GM18520 (cell line): ENCODE measurements at regions not wholly inside any gene's neighbourhood (a gene's known extent, or its start where the extent isn't known, plus 50 kb on each side); places are given as distances from the start of the nearest gene placed in this dataset.

Source experiments
- ATAC-seq: cut with Tn5 transposase; IDR thresholded peaks from one replicate; pipeline ENCODE4 v1.9.1; 2021; ENCODE audit not compliant: unreplicated experiment

DNA sequence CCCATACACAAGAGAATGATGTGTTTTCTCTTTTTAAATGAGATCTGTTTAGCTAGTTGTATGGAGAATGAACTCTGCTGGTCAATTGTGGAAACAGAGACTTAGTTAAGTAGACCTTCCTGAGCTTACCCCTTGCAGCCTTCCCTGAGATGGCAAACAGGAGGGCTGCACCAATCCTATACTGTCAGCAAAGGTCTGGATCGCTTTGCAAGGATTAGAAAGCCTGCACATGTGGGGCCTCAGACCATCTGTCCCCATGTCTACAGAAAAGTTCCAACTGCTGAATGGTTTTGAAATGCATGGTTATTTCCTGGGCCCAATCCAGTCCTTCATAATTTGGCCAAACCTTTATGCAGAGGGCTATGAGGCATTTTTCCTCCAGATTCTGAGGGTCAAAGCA is 183.9 kb upstream of the SLC10A2 start:
- ATAC-seq = no peak

GRCh38 chr13:103246581-103247200 is 180.5 kb upstream of the SLC10A2 start:
- ATAC-seq = no peak

DNA sequence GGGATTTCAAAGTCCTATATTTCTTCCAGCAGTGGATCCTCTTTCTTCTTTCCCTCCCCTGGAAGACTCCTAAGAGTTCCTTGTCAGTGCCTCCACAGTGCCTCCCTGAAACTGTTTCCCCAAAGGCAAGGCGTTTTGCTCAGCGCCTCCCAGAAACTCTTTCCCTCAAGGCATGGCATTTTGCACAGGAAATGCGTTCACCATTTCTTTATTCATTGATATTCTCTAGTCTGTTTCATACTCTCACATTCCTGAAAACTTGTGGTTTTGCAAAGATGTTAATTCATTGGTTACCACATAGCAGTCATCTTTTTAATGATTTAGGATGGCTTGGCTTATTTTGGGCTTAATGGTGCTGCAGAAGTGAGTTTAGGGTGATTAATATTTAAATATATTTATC is 177.3 kb upstream of the SLC10A2 start:
- no peak for ATAC-seq

DNA sequence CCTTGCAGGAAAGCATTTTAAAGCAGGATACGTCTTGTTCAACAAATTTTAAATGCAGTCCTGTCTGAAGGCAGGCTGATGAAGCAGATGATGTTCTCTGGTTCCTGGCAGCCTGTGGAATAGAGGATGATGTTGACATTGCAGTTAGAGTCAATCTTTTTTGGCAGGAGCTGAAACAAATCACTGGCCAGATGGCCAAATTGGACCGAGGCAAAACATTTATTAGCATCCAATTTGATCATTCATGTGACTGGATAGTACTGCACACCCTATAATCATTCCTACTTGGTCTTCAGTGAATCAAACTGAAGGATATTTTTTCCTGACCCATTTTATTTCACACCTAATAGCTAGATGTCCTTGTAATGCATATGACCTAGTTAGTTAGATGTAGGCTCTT is 172.2 kb upstream of the SLC10A2 start:
- no peak for ATAC-seq

DNA sequence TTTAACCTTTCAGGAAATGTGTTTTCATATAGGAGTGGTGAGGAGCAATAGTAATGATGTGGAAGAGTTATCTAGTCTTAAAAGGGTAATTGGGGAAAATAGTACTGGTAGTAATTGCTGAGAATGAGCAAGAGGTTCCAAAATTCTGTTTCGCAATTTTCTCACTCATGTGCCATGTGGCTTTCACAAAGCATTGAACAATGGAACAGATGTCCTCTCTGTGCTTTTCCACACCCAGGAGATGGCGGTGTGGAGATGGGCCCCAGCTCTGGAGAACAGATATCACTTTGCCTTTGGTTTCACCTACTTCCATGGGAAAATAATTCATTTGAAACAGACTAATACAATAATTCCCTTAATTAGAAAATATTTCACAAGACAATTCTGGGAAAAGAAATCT is 170.0 kb upstream of the SLC10A2 start:
- ATAC-seq = no peak

GRCh38 chr13:103229674-103230073 is 163.5 kb upstream of the SLC10A2 start:
- ATAC-seq = no peak

DNA sequence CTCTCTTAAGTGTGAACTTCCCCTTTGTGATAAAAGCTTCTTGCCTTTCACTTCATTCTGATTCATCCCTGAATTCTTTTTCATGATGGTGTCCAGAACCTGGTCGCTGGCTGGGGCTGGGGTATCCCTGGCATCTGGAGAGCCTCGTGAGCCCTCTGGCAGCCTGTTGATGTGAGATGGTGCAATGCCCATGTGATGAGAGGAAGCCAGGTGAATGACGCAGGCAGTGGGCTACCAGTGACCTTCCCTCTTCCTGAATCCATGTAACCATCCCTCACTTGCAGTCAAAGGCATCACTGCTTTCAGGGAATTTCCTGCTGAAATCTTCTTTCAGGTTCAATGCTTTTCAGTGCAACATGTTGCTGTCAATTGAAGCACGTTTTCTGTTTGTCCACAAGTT is 158.6 kb upstream of the SLC10A2 start:
- no peak for ATAC-seq

DNA sequence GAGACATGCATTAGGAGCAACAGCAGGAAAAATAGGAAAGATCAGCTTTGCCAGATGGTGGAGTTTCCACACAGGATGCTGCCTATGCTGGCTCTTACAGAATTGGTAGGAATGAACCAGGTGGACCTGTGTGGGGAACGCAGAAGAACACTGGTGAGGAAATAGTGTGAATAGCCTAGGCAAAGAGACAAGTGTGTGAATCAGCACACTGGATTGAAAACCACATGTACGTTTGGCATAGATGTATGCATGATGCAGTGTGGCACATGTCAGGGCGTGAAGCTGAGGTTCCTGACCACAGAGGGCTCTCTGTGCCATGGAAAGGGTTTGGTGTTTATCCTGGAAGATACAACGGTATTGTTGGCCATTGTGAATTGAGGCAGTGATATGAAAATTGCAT is 156.5 kb upstream of the SLC10A2 start:
- no peak for ATAC-seq

DNA sequence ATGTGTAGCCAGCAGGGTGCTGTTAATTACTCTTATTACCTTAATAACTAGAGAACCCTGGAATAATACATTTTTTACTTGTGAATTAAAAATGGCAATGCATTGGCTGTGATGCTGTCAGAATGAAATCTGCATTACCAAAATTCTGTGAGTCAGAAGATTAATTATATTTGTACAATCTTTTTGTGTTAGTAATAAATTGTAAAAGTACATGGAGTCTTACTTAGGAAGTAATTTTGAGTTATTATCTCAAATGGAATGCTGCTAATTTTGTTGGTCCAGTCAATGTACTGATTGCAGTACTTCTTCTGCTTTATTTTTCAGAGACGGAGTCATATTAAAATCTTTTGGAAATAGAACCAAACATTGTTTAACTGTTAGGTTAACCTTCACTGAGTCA is 152.0 kb upstream of the SLC10A2 start:
- no peak for ATAC-seq

GRCh38 chr13:103213152-103213551 is 146.9 kb upstream of the SLC10A2 start:
- no peak for ATAC-seq

DNA sequence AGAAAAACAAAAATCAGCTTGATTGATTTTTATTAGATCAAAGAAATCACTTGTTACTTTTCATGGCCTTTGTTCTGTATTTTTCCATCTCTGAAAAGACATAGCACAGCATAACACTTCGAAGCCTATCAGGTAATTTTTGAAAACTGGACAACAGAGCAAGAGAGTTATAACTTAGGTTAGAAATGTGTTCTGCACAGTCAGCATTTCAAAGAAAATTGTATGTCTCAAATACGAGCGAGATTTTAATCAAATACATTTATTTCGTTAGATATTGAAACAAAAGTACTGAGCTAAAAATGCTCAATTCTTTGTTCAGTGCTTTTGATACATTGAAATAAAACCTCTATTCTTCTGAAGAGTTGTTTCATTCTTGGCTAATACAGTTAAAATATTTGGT is 144.1 kb upstream of the SLC10A2 start:
- no peak for ATAC-seq

DNA sequence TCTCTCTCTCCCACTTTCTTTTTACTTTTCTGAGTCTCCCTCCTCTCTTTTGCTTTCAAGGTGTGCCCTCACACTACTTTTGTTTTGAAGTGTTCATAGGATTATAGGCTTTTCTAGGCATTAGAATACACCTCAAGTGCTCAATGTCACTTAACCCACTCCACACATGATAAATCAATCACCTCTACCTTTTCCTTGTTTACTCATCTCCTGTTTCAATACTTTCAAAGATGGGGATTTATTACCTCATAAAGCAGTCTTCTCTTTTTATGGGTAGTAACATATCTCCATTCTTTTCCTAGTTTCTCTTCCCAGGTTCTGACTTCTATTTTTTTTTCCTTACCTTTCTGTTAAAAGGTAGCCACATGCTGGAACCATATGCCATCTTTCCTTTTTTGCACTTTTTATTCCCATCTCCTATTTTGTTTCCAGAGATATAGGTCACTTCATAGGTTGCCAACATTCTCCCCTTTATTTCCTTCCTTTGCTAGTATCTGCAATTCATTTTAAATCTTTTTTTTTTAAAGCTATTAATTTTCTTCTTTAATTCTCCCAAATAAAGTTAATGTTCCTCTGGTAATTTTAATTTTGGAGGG is 137.6 kb upstream of the SLC10A2 start:
- no peak for ATAC-seq

- no peak for ATAC-seq
Observed at GRCh38 chr13:103200118-103200885, 134.1 kb upstream of the SLC10A2 start.

GRCh38 chr13:103199380-103200088 is 133.3 kb upstream of the SLC10A2 start:
- no peak for ATAC-seq

- no peak for ATAC-seq
Observed at GRCh38 chr13:103196356-103196755, 130.1 kb upstream of the SLC10A2 start.

- ATAC-seq = no peak
Observed at GRCh38 chr13:103195762-103196161, 129.5 kb upstream of the SLC10A2 start.

DNA sequence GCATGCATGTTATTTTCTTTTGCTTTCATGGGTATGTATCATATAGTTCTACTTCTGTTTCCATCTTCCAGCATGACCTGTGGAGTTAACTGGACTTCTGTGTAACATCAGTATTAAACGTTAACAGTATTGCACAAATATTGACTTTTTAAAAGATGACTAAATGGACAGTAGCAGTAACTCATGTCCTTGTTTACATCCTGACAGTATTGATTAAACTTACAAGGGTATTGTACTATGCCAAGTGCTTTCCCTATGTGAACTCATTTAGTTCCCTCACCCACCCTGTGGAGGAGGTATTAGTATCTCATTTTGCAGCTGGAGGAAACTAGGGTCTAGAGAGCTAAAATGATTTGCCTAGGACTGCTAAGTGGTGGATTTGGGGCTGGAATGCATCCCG is 128.7 kb upstream of the SLC10A2 start:
- ATAC-seq = no peak

- ATAC-seq = no peak
Observed at GRCh38 chr13:103192511-103193135, 126.4 kb upstream of the SLC10A2 start.

DNA sequence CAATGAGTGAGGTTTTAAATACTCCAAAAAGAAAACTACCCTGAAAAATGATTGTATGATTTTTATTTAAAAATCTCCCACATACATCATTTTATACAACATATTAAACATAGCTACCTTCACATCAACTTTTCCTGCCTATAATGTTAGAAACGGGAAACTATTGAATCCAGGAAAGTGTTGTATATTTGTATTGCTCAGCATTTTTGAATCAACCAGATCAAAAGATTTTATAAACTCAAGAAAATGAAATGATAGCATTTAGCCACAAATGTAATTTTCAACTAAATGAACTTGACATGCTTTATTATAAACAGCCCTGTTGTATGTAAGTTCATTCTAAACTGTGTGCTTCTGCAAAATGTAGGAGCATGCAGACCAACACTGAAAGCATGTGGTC is 124.6 kb upstream of the SLC10A2 start:
- ATAC-seq = no peak

DNA sequence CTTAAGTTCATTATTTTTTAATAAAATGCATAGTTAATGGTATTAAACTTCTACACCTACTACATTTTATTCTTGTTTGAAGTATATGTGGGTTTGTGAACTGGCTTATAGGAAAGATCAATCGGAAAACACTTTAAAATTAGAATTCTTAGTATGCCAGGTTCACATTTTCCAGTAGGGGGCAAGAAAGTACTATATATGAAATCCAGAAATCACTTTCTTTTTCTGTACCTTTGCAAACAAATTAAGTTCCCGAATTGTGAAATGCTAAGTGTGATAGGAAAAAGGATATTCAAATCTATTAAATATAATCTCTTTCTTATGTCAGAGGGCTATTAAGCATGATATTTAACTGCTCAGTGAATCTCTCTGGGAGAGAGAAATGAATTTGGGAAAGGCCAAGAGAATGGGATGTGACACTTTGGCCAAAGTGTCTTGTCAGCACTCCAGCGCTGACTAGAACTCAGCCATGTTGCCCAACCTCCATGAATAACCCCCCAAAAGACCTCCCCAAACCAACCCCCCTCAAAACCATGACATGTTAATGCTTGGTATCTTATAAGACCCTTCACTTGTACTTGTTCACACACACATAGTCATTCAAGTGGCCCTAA is 122.6 kb upstream of the SLC10A2 start:
- ATAC-seq = no peak

DNA sequence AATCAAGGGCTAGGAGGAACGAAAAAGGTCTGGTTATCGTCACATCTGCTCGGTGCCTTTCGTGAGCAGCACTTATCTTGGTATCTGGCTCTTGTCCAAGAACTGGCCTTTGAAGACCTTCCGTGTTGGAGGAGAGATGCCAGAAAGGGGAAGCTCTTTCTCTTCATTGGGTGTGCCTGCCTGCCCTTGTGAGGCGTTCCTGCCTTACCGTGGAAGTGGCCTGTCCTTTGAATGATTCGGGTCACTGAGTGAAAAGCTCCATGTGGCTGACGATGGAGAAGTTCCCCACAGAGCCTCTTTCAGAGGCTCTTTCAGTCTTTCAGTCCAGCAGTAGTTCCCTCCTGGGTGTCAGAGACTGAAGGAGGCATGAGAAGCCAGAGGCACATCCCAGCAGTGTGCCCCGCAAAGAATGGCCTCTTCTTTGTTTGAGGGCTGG is 121.5 kb upstream of the SLC10A2 start:
- ATAC-seq = no peak
